SKM-1 treated with dmso at 0.1 percent for 144 hours (cell line): ENCODE measurements at regions not wholly inside any gene's neighbourhood (a gene's known extent, or its start where the extent isn't known, plus 50 kb on each side); places are given as distances from the start of the nearest gene placed in this dataset.
A peak's percentile ranks its signal among the peaks of the same experiment; 100 is the strongest.
"Not testable (repeated sequence)": the region's sequence is repeated elsewhere in the genome, so short reads cannot be mapped to it uniquely, and the experiment has no call there.

ENCODE experiments used
- DNase-seq: peaks from one replicate; lab custom pipeline; 2025; ENCODE audit not compliant: unreplicated experiment; lab: John Stamatoyannopoulos, UW

GRCh38 chr10:26355241-26355640, 82.9 kb upstream of the APBB1IP start:
- DNase-seq: no peak

- DNase-seq: no peak
Measured at GRCh38 chr10:26357203-26357602, 80.9 kb upstream of the APBB1IP start.

- DNase-seq: no peak
Measured at GRCh38 chr10:26358071-26358470, 80.1 kb upstream of the APBB1IP start.

- DNase-seq: no peak
Measured at GRCh38 chr10:26359670-26360069, 78.5 kb upstream of the APBB1IP start.

- no peak for DNase-seq
Measured at GRCh38 chr10:26361351-26361750, 76.8 kb upstream of the APBB1IP start.

- DNase-seq: peak; percentile 73
Measured at GRCh38 chr10:26361971-26362370, 76.2 kb upstream of the APBB1IP start.

- no peak for DNase-seq
Measured at GRCh38 chr10:26365681-26366358, 72.3 kb upstream of the APBB1IP start.

- DNase-seq: not testable (repeated sequence)
Measured at GRCh38 chr10:26367035-26367434, 71.1 kb upstream of the APBB1IP start.

GRCh38 chr10:26367771-26368170, 70.4 kb upstream of the APBB1IP start:
- DNase-seq: no peak

GRCh38 chr10:26368463-26368862, 69.7 kb upstream of the APBB1IP start:
- no peak for DNase-seq

GRCh38 chr10:26372513-26373354, 65.4 kb upstream of the APBB1IP start:
- DNase-seq: no peak

GRCh38 chr10:26374426-26374825, 63.7 kb upstream of the APBB1IP start:
- DNase-seq: no peak

- not testable (repeated sequence) for DNase-seq
Measured at GRCh38 chr10:26377224-26377810, 60.8 kb upstream of the APBB1IP start.

GRCh38 chr10:26378861-26379294, 59.3 kb upstream of the APBB1IP start:
- peak; percentile 25 for DNase-seq

GRCh38 chr10:26380815-26381214, 57.3 kb upstream of the APBB1IP start:
- DNase-seq: no peak

GRCh38 chr10:26381986-26382385, 56.2 kb upstream of the APBB1IP start:
- DNase-seq: no peak

- no peak for DNase-seq
Measured at GRCh38 chr10:26384600-26384999, 53.5 kb upstream of the APBB1IP start.

- DNase-seq: no peak
Measured at GRCh38 chr10:26385443-26385842, 52.7 kb upstream of the APBB1IP start.

- DNase-seq: peak; percentile 88
Measured at GRCh38 chr10:26386781-26387180, 51.4 kb upstream of the APBB1IP start.
